Mesenchymal stem cell (in vitro differentiated cells and primary cell): ENCODE measurements at regions not wholly inside any gene's neighbourhood (a gene's known extent, or its start where the extent isn't known, plus 50 kb on each side); places are given as distances from the start of the nearest gene placed in this dataset.
A peak's percentile ranks its signal among the peaks of the same experiment; 100 is the strongest.

Source experiments
- DNase-seq: peaks from one replicate; pipeline ENCODE4 v3.0.0-alpha.2; 2013
- H2AFZ ChIP-seq: one replicate; pipeline ENCODE4 v1.6.1; 2013; ENCODE audit warnings: low read depth, mild to moderate bottlenecking, control low read depth, inconsistent platforms, low read length, moderate library complexity
- H2AK5ac ChIP-seq: 2 replicates; pipeline ENCODE4 v1.6.1; 2013; ENCODE audit warnings: low read length, moderate library complexity, mild to moderate bottlenecking, inconsistent platforms; ENCODE audit not compliant: severe bottlenecking
- H2BK120ac ChIP-seq: one replicate; pipeline ENCODE4 v1.6.1; 2013; ENCODE audit warnings: low read depth, mild to moderate bottlenecking, inconsistent platforms, low read length, moderate library complexity
- H2BK12ac ChIP-seq, 2 experiments: one replicate each; pipeline ENCODE4 v1.6.1; 2013; ENCODE audit warnings: inconsistent platforms in 2 of 2, low read length in 2 of 2, mild to moderate bottlenecking in 2 of 2, moderate library complexity in 2 of 2, control low read depth in 1 of 2
- H2BK15ac ChIP-seq: one replicate; pipeline ENCODE4 v1.6.1; 2013; ENCODE audit warnings: mild to moderate bottlenecking, low read depth, inconsistent platforms; ENCODE audit not compliant: poor library complexity, severe bottlenecking
- H2BK5ac ChIP-seq: 2 replicates; pipeline ENCODE4 v1.6.1; 2013; ENCODE audit warnings: low read depth, mild to moderate bottlenecking, low read length, control low read depth, inconsistent platforms; ENCODE audit not compliant: poor library complexity, severe bottlenecking
- H3K14ac ChIP-seq, 2 experiments: one replicate each; pipeline ENCODE4 v1.6.1; 2013; ENCODE audit warnings: inconsistent platforms in 2 of 2, low read length in 2 of 2, control low read depth in 1 of 2, mild to moderate bottlenecking in 1 of 2, moderate library complexity in 1 of 2
- H3K18ac ChIP-seq, 2 experiments: one replicate each; pipeline ENCODE4 v1.6.1; 2013; ENCODE audit warnings: inconsistent platforms in 2 of 2, low read length in 2 of 2, control low read depth in 1 of 2, low read depth in 1 of 2, mild to moderate bottlenecking in 1 of 2
- H3K23ac ChIP-seq, 2 experiments: one replicate each; pipeline ENCODE4 v1.6.1; 2013; ENCODE audit warnings: inconsistent platforms in 2 of 2, low read length in 2 of 2, mild to moderate bottlenecking in 2 of 2, moderate library complexity in 2 of 2, control low read depth in 1 of 2
- H3K27ac ChIP-seq: 2 replicates; pipeline ENCODE4 v1.5.1; 2013; ENCODE audit warnings: mild to moderate bottlenecking, moderate library complexity, low read length, control low read depth, inconsistent platforms; ENCODE audit not compliant: poor library complexity, severe bottlenecking
- H3K27me3 ChIP-seq, 2 experiments: 2 replicates each; pipeline versions ENCODE4 v1.6.1 to v1.7.0; 2013; ENCODE audit warnings: low read length in 2 of 2, mild to moderate bottlenecking in 2 of 2, moderate library complexity in 2 of 2, control low read depth in 1 of 2, inconsistent platforms in 1 of 2; ENCODE audit not compliant: control insufficient read depth in 1 of 2, insufficient read depth in 1 of 2
- H3K36me3 ChIP-seq, 2 experiments: 2 replicates each; pipeline versions ENCODE4 v1.6.1 to v1.7.0; 2013; ENCODE audit warnings: low read length in 2 of 2, control low read depth in 1 of 2, inconsistent platforms in 1 of 2, low read depth in 1 of 2, mild to moderate bottlenecking in 1 of 2; ENCODE audit not compliant: insufficient read depth in 2 of 2, control insufficient read depth in 1 of 2
- H3K4ac ChIP-seq, 2 experiments: one replicate each; pipeline ENCODE4 v1.6.1; 2013; ENCODE audit warnings: inconsistent platforms in 2 of 2, low read length in 2 of 2, mild to moderate bottlenecking in 2 of 2, moderate library complexity in 2 of 2, control low read depth in 1 of 2, low read depth in 1 of 2
- H3K4me1 ChIP-seq: 2 replicates; pipeline ENCODE4 v1.6.1; 2013; ENCODE audit warnings: low read depth, low read length, control low read depth; ENCODE audit not compliant: control insufficient read depth, insufficient read depth
- H3K4me2 ChIP-seq: 2 replicates; pipeline ENCODE4 v1.6.1; 2013; ENCODE audit warnings: low read length, mild to moderate bottlenecking, inconsistent platforms; ENCODE audit not compliant: poor library complexity, severe bottlenecking
- H3K4me3 ChIP-seq, 2 experiments: 2 replicates each; pipeline versions ENCODE4 v1.5.1 to v1.7.0; 2013; ENCODE audit warnings: low read length in 2 of 2, mild to moderate bottlenecking in 2 of 2, control low read depth in 1 of 2, low read depth in 1 of 2; ENCODE audit not compliant: insufficient read depth in 1 of 2
- H3K79me1 ChIP-seq: replicated peaks from 2 replicates; pipeline ENCODE4 v1.6.1; 2013; ENCODE audit warnings: mild to moderate bottlenecking, control low read depth, low read length, inconsistent platforms; ENCODE audit not compliant: poor library complexity, severe bottlenecking
- H3K9ac ChIP-seq: 2 replicates; pipeline ENCODE4 v1.7.0; 2013; ENCODE audit warnings: mild to moderate bottlenecking, low read length, moderate library complexity
- H3K9me3 ChIP-seq: 2 replicates; pipeline ENCODE4 v1.7.0; 2013; ENCODE audit warnings: mild to moderate bottlenecking, low read length; ENCODE audit not compliant: control insufficient read depth
- H4K8ac ChIP-seq: one replicate; pipeline ENCODE4 v1.6.1; 2013; ENCODE audit warnings: inconsistent platforms, mild to moderate bottlenecking, low read length, moderate library complexity
- H4K91ac ChIP-seq: one replicate; pipeline ENCODE4 v1.6.1; 2013; ENCODE audit warnings: mild to moderate bottlenecking, low read length, inconsistent platforms
- WGBS: methylation state at CpG from one replicate; pipeline ENCODE4 v1.1.7; 2013; ENCODE audit warnings: mixed read lengths; 5-methylcytosine and 5-hydroxymethylcytosine counted together

- H3K9ac ChIP-seq: no peak overlapping the region
- peaks cover 10% of the 10 kb centered on the region for H3K4me1 ChIP-seq
- no peak overlapping the region for H3K4ac ChIP-seq
- H3K36me3 ChIP-seq: no peaks in the 10 kb centered on the region
- no peak overlapping the region for H3K27ac ChIP-seq
- no peak overlapping the region for H3K23ac ChIP-seq
- DNase-seq: no peak
- no peak overlapping the region for H2AFZ ChIP-seq
- no peaks in the 10 kb centered on the region for H3K27me3 ChIP-seq
- H3K79me1 ChIP-seq: no peaks in the 10 kb centered on the region
- WGBS: 92% methylated on average over 4 of the region's 4 CpGs
- no peak overlapping the region for H3K4me2 ChIP-seq
- no peak overlapping the region for H2AK5ac ChIP-seq
- H2BK5ac ChIP-seq: no peak overlapping the region
- peak overlapping the region in 1 of 2 experiments; percentile 74 for H3K18ac ChIP-seq
- H4K91ac ChIP-seq: no peak overlapping the region
- H3K14ac ChIP-seq: no peak overlapping the region
- H3K9me3 ChIP-seq: no peaks in the 10 kb centered on the region
- no peak overlapping the region for H4K8ac ChIP-seq
- no peak overlapping the region for H2BK15ac ChIP-seq
- H2BK120ac ChIP-seq: no peak overlapping the region
- H2BK12ac ChIP-seq: peak overlapping the region in 1 of 2 experiments; percentile 68
- no peak overlapping the region for H3K4me3 ChIP-seq
Measured at GRCh38 chr15:39177561-39177960, 403.3 kb upstream of the THBS1 start.

- Histone ChIP-seq H3K4me3 (no peak overlapping the region), H3K27me3 (no peaks in the 10 kb centered on the region), H2BK12ac (peak overlapping the region; percentile 38 to 96), H3K4me2 (no peak overlapping the region), H2AK5ac (peak overlapping the region; percentile 88), H3K36me3 (no peaks in the 10 kb centered on the region), H3K27ac (no peak overlapping the region), H3K4me1 (peaks cover 5% of the 10 kb centered on the region), H3K23ac (no peak overlapping the region), H3K14ac (peak overlapping the region in 1 of 2 experiments; percentile 31), H3K9me3 (no peaks in the 10 kb centered on the region), H2BK15ac (no peak overlapping the region), H3K18ac (peak overlapping the region; percentile 52 to 76), H2BK5ac (no peak overlapping the region), H3K4ac (peak overlapping the region; percentile 24 to 76), H2BK120ac (no peak overlapping the region), H4K91ac (no peak overlapping the region), H2AFZ (no peak overlapping the region), H4K8ac (peak overlapping the region; percentile 12), H3K79me1 (no peaks in the 10 kb centered on the region), H3K9ac (no peak overlapping the region)
- no peak for DNase-seq
- no CpG with 5 or more reads among the region's 1 CpG for WGBS
Measured at GRCh38 chr15:39180030-39180429, 400.8 kb upstream of the THBS1 start.

DNA sequence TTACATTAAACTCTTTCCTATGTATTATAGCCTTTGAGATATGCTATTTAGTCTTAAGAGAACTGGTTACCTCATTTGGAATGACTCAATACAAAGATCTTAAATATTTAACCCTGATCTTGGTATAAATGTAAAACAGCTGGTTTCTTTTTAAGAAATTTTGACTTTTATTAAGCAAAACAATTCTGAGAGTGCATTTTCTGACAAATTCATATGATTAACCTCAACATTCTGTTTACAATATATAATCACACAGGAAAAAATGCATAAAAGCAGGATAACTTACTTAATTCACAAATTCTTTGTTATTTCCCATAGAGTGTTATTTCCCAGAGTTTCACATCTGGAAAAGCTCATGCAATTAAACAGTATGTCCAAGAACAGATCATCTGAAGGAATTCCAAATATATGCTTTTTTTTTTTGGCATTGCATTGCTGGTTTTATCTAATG, 400.4 kb upstream of the THBS1 start:
- no peaks in the 10 kb centered on the region for H3K79me1 ChIP-seq
- no peak overlapping the region for H3K4me3 ChIP-seq
- no peaks in the 10 kb centered on the region for H3K36me3 ChIP-seq
- H3K23ac ChIP-seq: no peak overlapping the region
- H3K4me1 ChIP-seq: peaks cover 5% of the 10 kb centered on the region
- H2BK5ac ChIP-seq: no peak overlapping the region
- no peak overlapping the region for H3K27ac ChIP-seq
- H3K18ac ChIP-seq: no peak overlapping the region
- no peak overlapping the region for H4K91ac ChIP-seq
- no peak overlapping the region for H3K4ac ChIP-seq
- no peak overlapping the region for H3K14ac ChIP-seq
- no peak overlapping the region for H4K8ac ChIP-seq
- no peak overlapping the region for H2BK15ac ChIP-seq
- H3K9me3 ChIP-seq: no peaks in the 10 kb centered on the region
- no peak overlapping the region for H2AK5ac ChIP-seq
- peak overlapping the region; percentile 26 for H3K9ac ChIP-seq
- H2BK12ac ChIP-seq: no peak overlapping the region
- no peak overlapping the region for H2AFZ ChIP-seq
- H2BK120ac ChIP-seq: no peak overlapping the region
- DNase-seq: peak; percentile 60
- H3K27me3 ChIP-seq: no peaks in the 10 kb centered on the region
- H3K4me2 ChIP-seq: no peak overlapping the region

GRCh38 chr15:39181056-39181747, 399.7 kb upstream of the THBS1 start:
- no peak overlapping the region for H4K8ac ChIP-seq
- no peak overlapping the region for H3K14ac ChIP-seq
- no peak overlapping the region for H2BK12ac ChIP-seq
- H3K23ac ChIP-seq: no peak overlapping the region
- H2BK5ac ChIP-seq: peak overlapping the region; percentile 58
- no peak overlapping the region for H2AK5ac ChIP-seq
- no peaks in the 10 kb centered on the region for H3K27me3 ChIP-seq
- peaks cover 5% of the 10 kb centered on the region for H3K4me1 ChIP-seq
- H3K18ac ChIP-seq: no peak overlapping the region
- H3K9ac ChIP-seq: peak overlapping the region; percentile 26
- DNase-seq: no peak
- no peak overlapping the region for H3K4me2 ChIP-seq
- peak overlapping the region in 1 of 2 experiments; percentile 43 for H3K4ac ChIP-seq
- H2AFZ ChIP-seq: no peak overlapping the region
- no CpG with 5 or more reads among the region's 1 CpG for WGBS
- peak overlapping the region; percentile 81 for H3K27ac ChIP-seq
- no peak overlapping the region for H3K4me3 ChIP-seq
- no peak overlapping the region for H4K91ac ChIP-seq
- peak overlapping the region; percentile 27 for H2BK120ac ChIP-seq
- no peaks in the 10 kb centered on the region for H3K36me3 ChIP-seq
- H3K79me1 ChIP-seq: no peaks in the 10 kb centered on the region
- H2BK15ac ChIP-seq: no peak overlapping the region
- no peaks in the 10 kb centered on the region for H3K9me3 ChIP-seq
